HCT116 (cell line): ENCODE measurements at regions not wholly inside any gene's neighbourhood (a gene's known extent, or its start where the extent isn't known, plus 50 kb on each side); places are given as distances from the start of the nearest gene placed in this dataset.

Source experiments
- CBX3 ChIP-seq: IDR thresholded peaks from 2 replicates; pipeline ENCODE4 v1.6.1; 2012; ENCODE audit warnings: low read depth
- EGR1 ChIP-seq: IDR thresholded peaks from 2 replicates; pipeline ENCODE4 v1.6.1; 2012; ENCODE audit warnings: low read depth
- POLR2A ChIP-seq: IDR thresholded peaks from 2 replicates; pipeline ENCODE4 v1.7.0; 2011; ENCODE audit warnings: borderline replicate concordance; ENCODE audit not compliant: insufficient read depth, insufficient read length; ENCODE audit errors: extremely low read depth
- REST ChIP-seq: IDR thresholded peaks from 2 replicates; pipeline ENCODE4 v1.6.1; 2012; ENCODE audit warnings: low read depth
- SIN3A ChIP-seq: IDR thresholded peaks from 2 replicates; pipeline ENCODE4 v1.6.1; 2012; ENCODE audit warnings: low read depth
- TF ChIP-seq, protein P1 (sequence below), 3 experiments: fragments of 200-600 bp in 1 of 3; sonication (generic) in 1 of 3; IDR thresholded peaks in 2 of 3; conservative IDR thresholded peaks in 1 of 3; 2 replicates each; pipeline ENCODE4 v1.5.1; 2012 to 2017; ENCODE audit warnings: low read depth in 2 of 3, low read length in 2 of 3, antibody characterized with exemption in 1 of 3, borderline replicate concordance in 1 of 3, control low read depth in 1 of 3, mild to moderate bottlenecking in 1 of 3, mixed read lengths in 1 of 3, mixed run types in 1 of 3, moderate library complexity in 1 of 3; ENCODE audit not compliant: insufficient read depth in 1 of 3

DNA sequence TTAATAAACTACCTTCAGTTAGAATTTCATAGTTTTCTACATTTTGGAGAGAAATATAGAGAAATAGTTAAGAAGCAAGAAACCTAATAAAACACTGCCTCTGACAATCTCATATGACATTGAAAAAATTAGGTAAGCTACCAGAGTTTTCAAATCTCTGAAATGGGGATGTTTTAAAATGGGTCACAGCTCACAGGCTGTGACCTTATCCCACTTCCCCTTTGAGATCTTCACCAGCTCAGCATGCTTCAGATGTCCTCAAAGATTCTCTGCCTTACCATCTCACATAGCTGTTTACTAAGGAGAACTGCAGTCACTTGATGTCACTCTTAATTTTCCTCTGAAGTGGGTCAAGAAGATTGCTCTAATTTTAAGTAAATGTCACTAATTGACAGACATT is 717.8 kb downstream of the JRKL start:
- TF ChIP-seq, protein P1, sequence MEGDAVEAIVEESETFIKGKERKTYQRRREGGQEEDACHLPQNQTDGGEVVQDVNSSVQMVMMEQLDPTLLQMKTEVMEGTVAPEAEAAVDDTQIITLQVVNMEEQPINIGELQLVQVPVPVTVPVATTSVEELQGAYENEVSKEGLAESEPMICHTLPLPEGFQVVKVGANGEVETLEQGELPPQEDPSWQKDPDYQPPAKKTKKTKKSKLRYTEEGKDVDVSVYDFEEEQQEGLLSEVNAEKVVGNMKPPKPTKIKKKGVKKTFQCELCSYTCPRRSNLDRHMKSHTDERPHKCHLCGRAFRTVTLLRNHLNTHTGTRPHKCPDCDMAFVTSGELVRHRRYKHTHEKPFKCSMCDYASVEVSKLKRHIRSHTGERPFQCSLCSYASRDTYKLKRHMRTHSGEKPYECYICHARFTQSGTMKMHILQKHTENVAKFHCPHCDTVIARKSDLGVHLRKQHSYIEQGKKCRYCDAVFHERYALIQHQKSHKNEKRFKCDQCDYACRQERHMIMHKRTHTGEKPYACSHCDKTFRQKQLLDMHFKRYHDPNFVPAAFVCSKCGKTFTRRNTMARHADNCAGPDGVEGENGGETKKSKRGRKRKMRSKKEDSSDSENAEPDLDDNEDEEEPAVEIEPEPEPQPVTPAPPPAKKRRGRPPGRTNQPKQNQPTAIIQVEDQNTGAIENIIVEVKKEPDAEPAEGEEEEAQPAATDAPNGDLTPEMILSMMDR (IDR thresholded peaks at IDR 0.05 in 2 of 3, conservative IDR thresholded peaks at IDR 0.05 in 1 of 3; ENCODE audit: borderline replicate concordance in 1 of 3, insufficient read depth in 1 of 3, low read depth in 2 of 3, low read length in 2 of 3), result no peak
- no peak for TF ChIP-seq EGR1
- TF ChIP-seq CBX3, result no peak
- no peak for TF ChIP-seq POLR2A
- TF ChIP-seq SIN3A, result no peak
- no peak for TF ChIP-seq REST
